H1 (cell line): ENCODE measurements at regions not wholly inside any gene's neighbourhood (a gene's known extent, or its start where the extent isn't known, plus 50 kb on each side); places are given as distances from the start of the nearest gene placed in this dataset.

Source experiments
- CTCF ChIA-PET: fragments of 300-600 bp; sonication (Branson Sonifier 250); formaldehyde crosslinking; loops from one replicate; lab custom pipeline; 2021; ENCODE audit not compliant: partially characterized antibody; lab: Charles Lee
- POLR2A ChIA-PET: fragments of 300-600 bp; sonication (Branson Sonifier 250); formaldehyde crosslinking; loops from one replicate; lab custom pipeline; 2021; ENCODE audit warnings: inconsistent platforms; ENCODE audit not compliant: partially characterized antibody; lab: Charles Lee
- DNase-seq, 2 experiments: peaks; one replicate each; pipeline versions ENCODE4 v3.0.0 to v3.0.0-alpha.2; 2010 to 2022; ENCODE audit warnings: low spot score in 2 of 2, low read depth in 1 of 2, mixed read lengths in 1 of 2
- FAIRE-seq: peaks from 2 replicates; lab custom pipeline; 2011; peaks lifted over from hg19 to GRCh38; lab: Jason Lieb, UNC
- H2AFZ ChIP-seq: 2 replicates; pipeline ENCODE4 v1.8.1; 2012; ENCODE audit warnings: low read length, inconsistent platforms
- H2AK5ac ChIP-seq: 2 replicates; pipeline ENCODE4 v1.6.1; 2013; ENCODE audit warnings: low read depth, low read length
- H2BK120ac ChIP-seq: replicated peaks from 2 replicates; pipeline ENCODE3; 2013; ENCODE audit warnings: low read depth, low read length, inconsistent platforms
- H2BK12ac ChIP-seq: 2 replicates; pipeline ENCODE4 v1.6.1; 2013; ENCODE audit warnings: low read depth, low read length
- H2BK15ac ChIP-seq: 2 replicates; pipeline ENCODE4 v1.6.1; 2013; ENCODE audit warnings: low read length
- H2BK20ac ChIP-seq: 2 replicates; pipeline ENCODE4 v1.6.1; 2013; ENCODE audit warnings: low read length
- H2BK5ac ChIP-seq: 2 replicates; pipeline ENCODE4 v1.6.1; 2013; ENCODE audit warnings: low read depth, low read length
- H3K14ac ChIP-seq: 2 replicates; pipeline ENCODE4 v1.6.1; 2013; ENCODE audit warnings: inconsistent platforms; ENCODE audit not compliant: insufficient read length
- H3K18ac ChIP-seq: 2 replicates; pipeline ENCODE4 v1.6.1; 2013; ENCODE audit warnings: low read length; ENCODE audit errors: extremely low read depth
- H3K23ac ChIP-seq: 2 replicates; pipeline ENCODE4 v1.6.1; 2013; ENCODE audit warnings: inconsistent platforms; ENCODE audit not compliant: insufficient read length
- H3K23me2 ChIP-seq: 2 replicates; pipeline ENCODE4 v1.6.1; 2013; ENCODE audit warnings: low read depth, low read length
- H3K27ac ChIP-seq: 2 replicates; pipeline ENCODE4 v1.6.1; 2011; ENCODE audit warnings: low read depth, low read length, inconsistent platforms
- H3K27me3 ChIP-seq, 4 experiments: replicated peaks in 1 of 4; 1 replicate in 1 of 4; 2 replicates in 3 of 4; pipeline versions ENCODE4 v1.6.1 to v1.8.1; 2011 to 2013; ENCODE audit warnings: low read length in 3 of 4, mild to moderate bottlenecking in 3 of 4, inconsistent platforms in 2 of 4, mixed read lengths in 2 of 4, moderate library complexity in 1 of 4; ENCODE audit not compliant: control insufficient read depth in 3 of 4, insufficient read depth in 3 of 4; ENCODE audit errors: extremely low read depth in 1 of 4
- H3K36me3 ChIP-seq, 4 experiments: 2 replicates each; pipeline versions ENCODE4 v1.6.1 to v1.8.1; 2011 to 2013; ENCODE audit warnings: mild to moderate bottlenecking in 4 of 4, low read length in 3 of 4, moderate library complexity in 2 of 4, control low read depth in 1 of 4, inconsistent platforms in 1 of 4; ENCODE audit not compliant: insufficient read depth in 4 of 4, control insufficient read depth in 2 of 4
- H3K4ac ChIP-seq: replicated peaks from 2 replicates; pipeline ENCODE3; 2013; ENCODE audit warnings: low read length, low read depth, mixed read lengths, inconsistent platforms; ENCODE audit not compliant: insufficient read length
- H3K4me1 ChIP-seq, 4 experiments: replicated peaks in 1 of 4; 1 replicate in 1 of 4; 2 replicates in 3 of 4; pipeline versions ENCODE4 v1.6.1 to v1.8.1; 2011 to 2013; ENCODE audit warnings: low read length in 3 of 4, inconsistent platforms in 2 of 4, mixed read lengths in 1 of 4; ENCODE audit not compliant: insufficient read depth in 4 of 4, control insufficient read depth in 3 of 4
- H3K4me2 ChIP-seq, 2 experiments: 2 replicates each; pipeline versions ENCODE4 v1.6.1 to v1.8.1; 2011 to 2013; ENCODE audit warnings: low read depth in 2 of 2, low read length in 2 of 2, control low read depth in 1 of 2, inconsistent platforms in 1 of 2, mild to moderate bottlenecking in 1 of 2; ENCODE audit not compliant: insufficient read depth in 1 of 2
- H3K4me3 ChIP-seq, 4 experiments: fragments of 200-600, 300-600 bp in 1 of 4; sonication (generic), shearing (Covaris generic), sonication (Bioruptor Twin) in 1 of 4; 2 replicates each; pipeline versions ENCODE4 v1.5.1 to v1.8.1; 2011 to 2016; ENCODE audit warnings: low read length in 4 of 4, low read depth in 3 of 4, control low read depth in 2 of 4, inconsistent platforms in 2 of 4, mild to moderate bottlenecking in 2 of 4, mixed read lengths in 1 of 4, moderate library complexity in 1 of 4; ENCODE audit not compliant: insufficient read depth in 2 of 4; ENCODE audit errors: extremely low read depth in 1 of 4
- H3K56ac ChIP-seq: replicated peaks from 2 replicates; pipeline ENCODE3; 2013; ENCODE audit warnings: low read depth, mild to moderate bottlenecking, mixed read lengths, low read length, inconsistent platforms; ENCODE audit not compliant: insufficient read length
- H3K79me1 ChIP-seq: 2 replicates; pipeline ENCODE4 v1.6.1; 2013; ENCODE audit warnings: low read depth, low read length, control low read depth
- H3K79me2 ChIP-seq, 2 experiments: 2 replicates each; pipeline versions ENCODE4 v1.6.1 to v1.8.1; 2012 to 2013; ENCODE audit warnings: low read length in 2 of 2, mild to moderate bottlenecking in 2 of 2, inconsistent platforms in 1 of 2; ENCODE audit not compliant: insufficient read depth in 2 of 2, control insufficient read depth in 1 of 2
- H3K9ac ChIP-seq, 4 experiments: replicated peaks in 1 of 4; 1 replicate in 1 of 4; 2 replicates in 3 of 4; pipeline versions ENCODE4 v1.6.1 to v1.8.1; 2011 to 2013; ENCODE audit warnings: low read depth in 3 of 4, low read length in 3 of 4, control low read depth in 2 of 4, mild to moderate bottlenecking in 2 of 4, moderate library complexity in 2 of 4, inconsistent platforms in 1 of 4; ENCODE audit errors: extremely low read depth in 1 of 4
- H3K9me3 ChIP-seq, 2 experiments: 2 replicates each; pipeline versions ENCODE4 v1.6.1 to v1.8.1; 2012 to 2013; ENCODE audit warnings: mild to moderate bottlenecking in 2 of 2, moderate library complexity in 2 of 2, control low read depth in 1 of 2, inconsistent platforms in 1 of 2, low read depth in 1 of 2, low read length in 1 of 2, mixed read lengths in 1 of 2; ENCODE audit not compliant: insufficient read depth in 2 of 2
- H4K20me1 ChIP-seq, 2 experiments: replicated peaks in 1 of 2; 2 replicates each; pipeline versions ENCODE3 to v1.8.1; 2011 to 2013; ENCODE audit warnings: inconsistent platforms in 2 of 2, low read length in 2 of 2, mild to moderate bottlenecking in 1 of 2; ENCODE audit not compliant: insufficient read depth in 2 of 2, control insufficient read depth in 1 of 2
- H4K5ac ChIP-seq: 2 replicates; pipeline ENCODE4 v1.6.1; 2013; ENCODE audit warnings: low read length, low read depth, mixed read lengths, inconsistent platforms; ENCODE audit not compliant: insufficient read length
- H4K8ac ChIP-seq: 2 replicates; pipeline ENCODE4 v1.8.0; 2013; ENCODE audit warnings: mild to moderate bottlenecking, moderate library complexity, low read length, inconsistent platforms; ENCODE audit not compliant: insufficient read depth; ENCODE audit errors: extremely low read depth
- H4K91ac ChIP-seq: replicated peaks from 2 replicates; pipeline ENCODE3; 2013; ENCODE audit warnings: low read length, mixed read lengths, inconsistent platforms; ENCODE audit not compliant: insufficient read length
- JUND ChIP-seq: IDR thresholded peaks from 2 replicates; pipeline ENCODE4 v1.6.1; 2011; ENCODE audit warnings: mild to moderate bottlenecking, improper control_type of control experiment, low read length
- WGBS, 2 experiments: shearing (Covaris generic) in 1 of 2; methylation state at CpG; one replicate each; pipeline versions ENCODE4 v1.1.6 to v1.1.7; 2013 to 2015; ENCODE audit warnings: low lambda C conversion rate in 2 of 2, mixed read lengths in 2 of 2, inconsistent platforms in 1 of 2, low coverage in 1 of 2, missing lambda C conversion rate in 1 of 2; ENCODE audit not compliant: insufficient replicate concordance in 2 of 2, insufficient coverage in 1 of 2, insufficient read length in 1 of 2; ENCODE audit errors: extremely low coverage in 1 of 2, missing lambda C conversion rate in 1 of 2; 5-methylcytosine and 5-hydroxymethylcytosine counted together
- TF ChIP-seq, protein P1 (sequence below): IDR thresholded peaks from 2 replicates; pipeline ENCODE4 v1.6.1; 2012; ENCODE audit warnings: inconsistent platforms

- H3K4me1 ChIP-seq: no peaks in the 10 kb centered on the region
- ChIA-PET CTCF (interaction anchor here (1.2 kb wide), 2 partner anchors 16 to 139 kb away, joined by 3 to 4 read pairs; no protein-coding TSS in a partner anchor), POLR2A (no interaction called here)
- H2AK5ac ChIP-seq: no peak overlapping the region
- H4K8ac ChIP-seq: no peak overlapping the region
- H3K27ac ChIP-seq: no peak overlapping the region
- 87% methylated on average over 6 of the region's 8 CpGs; no CpG with 5 or more reads in 1 of the 2 experiments for whole genome bisulfite sequencing, 2 experiments
- no peak overlapping the region for H3K23ac ChIP-seq
- no peaks in the 10 kb centered on the region for H3K79me1 ChIP-seq
- no peaks in the 10 kb centered on the region for H3K36me3 ChIP-seq
- no peak overlapping the region for H2BK15ac ChIP-seq
- no peaks in the 10 kb centered on the region for H3K27me3 ChIP-seq
- DNase-seq (no peak), FAIRE-seq (no peak)
- no peak overlapping the region for H4K5ac ChIP-seq
- H3K9ac ChIP-seq: no peak overlapping the region
- no peak overlapping the region for H2BK5ac ChIP-seq
- no peak overlapping the region for H3K4ac ChIP-seq
- H3K79me2 ChIP-seq: no peaks in the 10 kb centered on the region
- H3K14ac ChIP-seq: no peak overlapping the region
- no peak for TF ChIP-seq JUND
- TF ChIP-seq, protein P1, sequence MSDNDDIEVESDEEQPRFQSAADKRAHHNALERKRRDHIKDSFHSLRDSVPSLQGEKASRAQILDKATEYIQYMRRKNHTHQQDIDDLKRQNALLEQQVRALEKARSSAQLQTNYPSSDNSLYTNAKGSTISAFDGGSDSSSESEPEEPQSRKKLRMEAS: no peak
- H3K23me2 ChIP-seq: no peaks in the 10 kb centered on the region
- H3K9me3 ChIP-seq: no peaks in the 10 kb centered on the region
- H3K56ac ChIP-seq: no peak overlapping the region
- H3K18ac ChIP-seq: no peak overlapping the region
- H3K4me3 ChIP-seq: no peak overlapping the region
- no peaks in the 10 kb centered on the region for H4K20me1 ChIP-seq
- H4K91ac ChIP-seq: no peak overlapping the region
- H2AFZ ChIP-seq: no peak overlapping the region
- no peak overlapping the region for H2BK120ac ChIP-seq
- no peak overlapping the region for H3K4me2 ChIP-seq
- H2BK20ac ChIP-seq: no peak overlapping the region
- H2BK12ac ChIP-seq: no peak overlapping the region
Observed at GRCh38 chr7:25704413-25704812, 447.6 kb upstream of the NFE2L3 start.
